IMR-90 (cell line): ENCODE measurements at regions not wholly inside any gene's neighbourhood (a gene's known extent, or its start where the extent isn't known, plus 50 kb on each side); places are given as distances from the start of the nearest gene placed in this dataset.
"Not testable (repeated sequence)": the region's sequence is repeated elsewhere in the genome, so short reads cannot be mapped to it uniquely, and the experiment has no call there.

ENCODE experiments used
- CHD1 ChIP-seq: IDR thresholded peaks from 2 replicates; pipeline ENCODE4 v1.6.1; 2012; ENCODE audit warnings: low read depth, low read length, improper control_type of control experiment
- MXI1 ChIP-seq: IDR thresholded peaks from 2 replicates; pipeline ENCODE4 v1.6.1; 2012; ENCODE audit warnings: low read depth, mild to moderate bottlenecking, low read length, moderate library complexity, borderline replicate concordance
- POLR2A ChIP-seq: IDR thresholded peaks from 2 replicates; pipeline ENCODE4 v1.6.1; 2012; ENCODE audit warnings: mild to moderate bottlenecking, low read depth, low read length
- RFX5 ChIP-seq: IDR thresholded peaks from 2 replicates; pipeline ENCODE4 v1.8.0; 2012; ENCODE audit warnings: low read depth, mild to moderate bottlenecking, low read length, moderate library complexity
- SMC3 ChIP-seq: fragments of 150-350 bp; IDR thresholded peaks from 2 replicates; pipeline ENCODE4 v1.6.1; 2016; ENCODE audit warnings: low read depth, mild to moderate bottlenecking, antibody characterized with exemption, low read length, moderate library complexity
- TF ChIP-seq, protein P1 (sequence below): conservative IDR thresholded peaks from 2 replicates; pipeline ENCODE4 v1.5.1; 2012; ENCODE audit warnings: mild to moderate bottlenecking, low read depth, low read length, improper control_type of control experiment
- TF ChIP-seq, protein P2 (sequence below): fragments of 150-350 bp; IDR thresholded peaks from 2 replicates; pipeline ENCODE4 v1.6.1; 2016; ENCODE audit warnings: low read depth, mild to moderate bottlenecking, low read length, moderate library complexity, borderline replicate concordance

DNA sequence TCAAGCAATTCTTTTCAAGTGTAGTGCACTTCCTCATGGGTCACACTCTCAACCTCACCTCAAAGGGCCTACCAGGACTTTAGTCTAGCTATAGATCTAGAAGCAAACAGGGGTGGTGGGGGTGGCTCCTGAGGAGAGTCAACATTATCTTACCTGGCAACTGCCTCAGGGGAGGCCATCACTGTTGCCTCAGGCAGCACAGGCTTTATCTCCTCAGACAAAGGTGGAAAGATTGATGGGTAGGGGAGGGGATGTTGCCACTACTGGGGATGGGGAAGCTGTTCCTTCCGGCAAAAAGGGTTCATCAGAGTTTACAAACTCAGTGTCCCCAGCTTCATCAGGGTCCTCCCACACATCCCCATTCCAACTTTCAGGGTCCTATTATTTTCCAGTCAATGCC, 87.4 kb upstream of the CYRIA start:
- not testable (repeated sequence) for TF ChIP-seq MXI1, POLR2A, CHD1, SMC3, RFX5
- TF ChIP-seq, protein P1, sequence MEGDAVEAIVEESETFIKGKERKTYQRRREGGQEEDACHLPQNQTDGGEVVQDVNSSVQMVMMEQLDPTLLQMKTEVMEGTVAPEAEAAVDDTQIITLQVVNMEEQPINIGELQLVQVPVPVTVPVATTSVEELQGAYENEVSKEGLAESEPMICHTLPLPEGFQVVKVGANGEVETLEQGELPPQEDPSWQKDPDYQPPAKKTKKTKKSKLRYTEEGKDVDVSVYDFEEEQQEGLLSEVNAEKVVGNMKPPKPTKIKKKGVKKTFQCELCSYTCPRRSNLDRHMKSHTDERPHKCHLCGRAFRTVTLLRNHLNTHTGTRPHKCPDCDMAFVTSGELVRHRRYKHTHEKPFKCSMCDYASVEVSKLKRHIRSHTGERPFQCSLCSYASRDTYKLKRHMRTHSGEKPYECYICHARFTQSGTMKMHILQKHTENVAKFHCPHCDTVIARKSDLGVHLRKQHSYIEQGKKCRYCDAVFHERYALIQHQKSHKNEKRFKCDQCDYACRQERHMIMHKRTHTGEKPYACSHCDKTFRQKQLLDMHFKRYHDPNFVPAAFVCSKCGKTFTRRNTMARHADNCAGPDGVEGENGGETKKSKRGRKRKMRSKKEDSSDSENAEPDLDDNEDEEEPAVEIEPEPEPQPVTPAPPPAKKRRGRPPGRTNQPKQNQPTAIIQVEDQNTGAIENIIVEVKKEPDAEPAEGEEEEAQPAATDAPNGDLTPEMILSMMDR, result not testable (repeated sequence)
- TF ChIP-seq, protein P2, sequence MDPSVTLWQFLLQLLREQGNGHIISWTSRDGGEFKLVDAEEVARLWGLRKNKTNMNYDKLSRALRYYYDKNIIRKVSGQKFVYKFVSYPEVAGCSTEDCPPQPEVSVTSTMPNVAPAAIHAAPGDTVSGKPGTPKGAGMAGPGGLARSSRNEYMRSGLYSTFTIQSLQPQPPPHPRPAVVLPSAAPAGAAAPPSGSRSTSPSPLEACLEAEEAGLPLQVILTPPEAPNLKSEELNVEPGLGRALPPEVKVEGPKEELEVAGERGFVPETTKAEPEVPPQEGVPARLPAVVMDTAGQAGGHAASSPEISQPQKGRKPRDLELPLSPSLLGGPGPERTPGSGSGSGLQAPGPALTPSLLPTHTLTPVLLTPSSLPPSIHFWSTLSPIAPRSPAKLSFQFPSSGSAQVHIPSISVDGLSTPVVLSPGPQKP, result not testable (repeated sequence)
